ENCODE measurements at regions not wholly inside any gene's neighbourhood (a gene's known extent, or its start where the extent isn't known, plus 50 kb on each side); places are given as distances from the start of the nearest gene placed in this dataset.
"Not testable (repeated sequence)": the region's sequence is repeated elsewhere in the genome, so short reads cannot be mapped to it uniquely, and the experiment has no call there.

DNA sequence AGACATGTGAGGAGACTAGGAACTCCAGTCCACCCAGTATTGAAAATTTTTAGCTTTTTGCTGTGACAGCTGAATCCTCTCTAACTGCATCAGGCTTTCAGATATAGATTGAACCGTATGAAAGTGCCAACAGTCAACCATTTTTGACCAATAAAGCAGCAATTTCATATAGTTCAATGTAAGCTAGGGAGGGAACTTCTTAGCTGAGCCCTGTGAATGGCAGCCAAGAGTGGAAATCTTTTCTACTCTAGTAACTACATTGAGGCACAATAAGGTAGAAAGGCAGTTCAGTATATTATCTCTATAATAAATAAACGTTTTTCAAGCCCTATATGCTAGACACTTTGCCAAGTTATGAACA lies 96.3 kb upstream of the TANK start:
- TF ChIP-seq Cebpa-rat (IDR thresholded peaks at IDR 0.05): no peak
- Histone ChIP-seq H3K27me3 (no peaks in the 10 kb centered on the region), H3K36me3 (no peaks in the 10 kb centered on the region), H3K27ac (no peak overlapping the region), H3K4me2 (no peak overlapping the region), H3K4me1 (peaks cover 0 to 11% (median 8%) of the 10 kb centered on the region in 10 experiments; a peak in 15 of 20 replicates), H3K9ac (no peak overlapping the region), H3K9me3 (replicated peaks in 1 of 11) (no peaks in the 10 kb centered on the region), H3K4me3 (no peak overlapping the region), H4K20me1 (no peaks in the 10 kb centered on the region)

DNA sequence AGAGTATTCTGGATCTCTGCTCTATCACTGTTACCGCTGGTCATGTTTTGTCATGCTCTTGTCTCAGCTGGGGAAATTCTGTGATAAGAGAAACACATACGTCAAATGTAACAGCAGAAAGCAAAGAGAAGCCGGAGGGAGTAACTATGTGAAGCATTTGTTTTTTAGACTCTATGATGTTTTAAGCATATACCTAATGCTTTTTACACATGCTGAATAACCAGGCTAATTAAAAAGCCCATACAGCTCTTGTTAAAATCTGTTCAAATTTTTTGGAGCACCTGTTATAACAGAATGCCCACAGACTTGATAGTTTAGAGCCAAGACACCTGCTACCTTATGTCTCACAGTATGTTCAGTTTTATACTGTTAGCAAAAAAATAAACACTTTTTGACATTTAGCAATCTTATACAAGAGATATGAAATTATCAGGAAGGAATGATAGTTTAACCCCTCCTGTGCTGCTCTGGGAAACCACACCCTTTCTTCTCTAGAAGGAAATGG lies 92.3 kb upstream of the TANK start:
- H3K9ac ChIP-seq: no peak overlapping the region
- TF ChIP-seq Cebpa-rat (IDR thresholded peaks at IDR 0.05): no peak
- H4K20me1 ChIP-seq: no peaks in the 10 kb centered on the region
- H3K27ac ChIP-seq: no peak overlapping the region
- H3K36me3 ChIP-seq: no peaks in the 10 kb centered on the region
- no peaks in the 10 kb centered on the region for H3K9me3 ChIP-seq (replicated peaks in 1 of 11)
- peak overlapping the region in 8 of 11 experiments; percentile 3 to 50 (median 27); a peak in 8 of 22 replicates for H3K4me2 ChIP-seq
- no peaks in the 10 kb centered on the region for H3K27me3 ChIP-seq
- H3K4me1 ChIP-seq: peaks cover 0 to 11% (median 8%) of the 10 kb centered on the region in 10 experiments; a peak in 15 of 20 replicates
- H3K4me3 ChIP-seq: no peak overlapping the region

DNA sequence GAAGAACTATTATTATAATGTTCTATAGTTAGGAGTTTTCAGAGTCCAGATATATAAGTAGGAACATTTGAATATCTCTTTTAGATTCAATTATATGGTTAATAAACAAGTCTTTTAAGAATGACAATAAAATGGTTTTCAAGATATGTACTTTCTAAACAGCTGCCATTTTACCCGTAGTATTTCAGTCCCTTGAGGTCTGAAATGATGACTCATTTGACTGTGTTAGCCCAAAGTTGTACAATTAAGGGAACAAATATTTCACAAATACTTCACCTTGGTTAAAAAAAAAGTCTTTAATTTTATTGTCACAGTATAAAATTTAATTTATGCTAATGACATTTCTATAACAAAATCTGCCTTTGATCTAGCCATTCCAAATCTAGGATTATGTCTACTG lies 91.6 kb upstream of the TANK start:
- Histone ChIP-seq H3K4me2 (peak overlapping the region in 6 of 11 experiments; percentile 6 to 50 (median 28); a peak in 7 of 22 replicates), H3K4me3 (no peak overlapping the region), H3K9me3 (replicated peaks in 1 of 11) (no peaks in the 10 kb centered on the region), H3K36me3 (no peaks in the 10 kb centered on the region), H4K20me1 (no peaks in the 10 kb centered on the region), H3K27me3 (no peaks in the 10 kb centered on the region), H3K4me1 (peaks cover 0 to 11% (median 8%) of the 10 kb centered on the region in 10 experiments; a peak in 15 of 20 replicates), H3K27ac (peak overlapping the region in 1 of 11 experiments; percentile 11; a peak in 1 of 22 replicates), H3K9ac (no peak overlapping the region)
- no peak for TF ChIP-seq Cebpa-rat (IDR thresholded peaks at IDR 0.05)

DNA sequence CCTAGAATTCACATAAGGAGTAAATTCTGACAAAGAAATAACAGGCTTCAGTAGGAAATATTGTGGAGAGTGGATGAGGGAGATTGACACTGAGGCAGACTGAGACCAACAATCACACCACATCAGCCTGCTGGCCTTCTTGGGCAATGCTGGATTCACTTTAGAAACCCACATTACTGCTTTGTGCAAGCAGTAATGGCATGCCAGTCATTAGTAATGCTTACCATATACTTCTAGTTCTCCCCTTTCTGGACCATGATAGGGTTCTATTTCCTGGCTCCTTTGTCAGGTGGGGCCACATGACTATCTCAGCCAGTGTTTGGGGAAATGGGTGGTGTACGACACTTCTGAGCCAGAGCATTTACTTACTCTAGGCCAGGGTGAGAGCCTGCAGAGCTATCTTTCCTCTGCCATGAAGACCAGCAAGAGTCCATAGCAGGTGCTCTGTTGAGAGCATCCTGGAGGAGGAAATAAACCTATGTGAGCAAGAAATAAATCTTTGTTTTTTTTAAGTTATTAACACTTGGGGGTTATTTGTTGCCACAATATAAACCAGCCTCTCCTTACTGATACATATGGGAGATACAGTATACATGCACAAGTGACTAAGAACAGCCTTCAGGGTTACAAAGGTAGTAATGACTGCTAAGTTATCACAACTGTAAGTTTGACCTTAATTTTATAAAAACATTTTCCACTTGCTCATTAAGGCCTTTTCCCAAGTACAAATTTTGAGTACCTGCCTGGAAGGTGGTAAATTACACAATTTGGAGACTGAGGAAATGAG lies 89.3 kb upstream of the TANK start:
- H3K36me3 ChIP-seq: no peaks in the 10 kb centered on the region
- no peaks in the 10 kb centered on the region for H4K20me1 ChIP-seq
- no peak overlapping the region for H3K4me3 ChIP-seq
- no peak overlapping the region for H3K4me2 ChIP-seq
- no peaks in the 10 kb centered on the region for H3K9me3 ChIP-seq (replicated peaks in 1 of 11)
- no peak overlapping the region for H3K27ac ChIP-seq
- no peak overlapping the region for H3K9ac ChIP-seq
- H3K4me1 ChIP-seq: peaks cover 0 to 11% (median 8%) of the 10 kb centered on the region in 10 experiments; a peak in 15 of 20 replicates
- no peaks in the 10 kb centered on the region for H3K27me3 ChIP-seq
- TF ChIP-seq Cebpa-rat (IDR thresholded peaks at IDR 0.05): no peak

DNA sequence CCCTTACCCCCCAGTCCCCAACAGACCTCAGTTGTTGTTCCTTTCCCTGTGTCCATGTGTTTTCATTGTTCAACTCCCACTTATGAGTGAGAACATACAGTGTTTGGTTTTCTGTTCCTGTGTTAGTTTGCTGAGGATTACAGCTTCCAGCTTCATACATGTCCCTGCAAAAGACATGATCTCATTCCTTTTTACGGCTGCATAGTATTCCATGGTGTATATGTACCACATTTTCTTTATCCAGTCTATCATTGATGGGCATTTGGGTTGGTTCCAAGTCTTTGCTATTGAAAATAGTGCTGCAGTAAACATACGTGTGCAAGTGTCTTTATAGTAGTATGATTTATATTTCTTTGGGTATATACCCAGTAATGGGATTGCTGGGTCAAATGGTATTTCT lies 87.8 kb upstream of the TANK start:
- H3K36me3 ChIP-seq, H3K4me3 ChIP-seq: not testable (repeated sequence)

DNA sequence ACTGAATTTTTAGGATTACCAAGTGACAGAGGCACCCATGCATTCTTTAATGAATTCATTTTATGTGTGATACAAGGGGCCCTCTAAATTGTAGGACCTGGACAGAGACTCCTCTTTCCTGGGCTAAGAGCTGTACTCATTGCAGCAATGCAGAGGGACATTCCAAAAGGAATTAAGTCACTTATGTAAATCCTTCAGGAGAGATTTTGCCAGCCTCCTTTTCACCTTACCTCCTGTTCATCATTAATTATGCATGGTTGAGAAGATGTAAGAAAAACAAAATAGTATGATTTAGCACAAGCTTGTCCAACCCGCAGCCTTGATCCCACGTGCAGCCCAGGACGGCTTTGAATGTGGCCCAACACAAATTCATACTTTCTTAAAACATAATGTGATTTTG lies 84.5 kb upstream of the TANK start:
- no peak overlapping the region for H3K9ac ChIP-seq
- H3K4me3 ChIP-seq: no peak overlapping the region
- no peaks in the 10 kb centered on the region for H4K20me1 ChIP-seq
- no peaks in the 10 kb centered on the region for H3K9me3 ChIP-seq (replicated peaks in 1 of 11)
- no peaks in the 10 kb centered on the region for H3K36me3 ChIP-seq
- no peak overlapping the region for H3K4me2 ChIP-seq
- no peaks in the 10 kb centered on the region for H3K27me3 ChIP-seq
- no peak overlapping the region for H3K27ac ChIP-seq
- H3K4me1 ChIP-seq: peaks cover 18 to 33% (median 21%) of the 10 kb centered on the region in 10 experiments
- no peak for TF ChIP-seq Cebpa-rat (IDR thresholded peaks at IDR 0.05)

More for the DNA sequence above, 87.8 kb upstream of the TANK start:
- not testable (repeated sequence) for H3K9ac ChIP-seq; H3K27me3 ChIP-seq; H4K20me1 ChIP-seq; H3K27ac ChIP-seq; H3K4me2 ChIP-seq; H3K9me3 ChIP-seq (replicated peaks in 1 of 11)
- peaks cover 7 to 24% (median 17%) of the 10 kb centered on the region in 10 experiments for H3K4me1 ChIP-seq

DNA sequence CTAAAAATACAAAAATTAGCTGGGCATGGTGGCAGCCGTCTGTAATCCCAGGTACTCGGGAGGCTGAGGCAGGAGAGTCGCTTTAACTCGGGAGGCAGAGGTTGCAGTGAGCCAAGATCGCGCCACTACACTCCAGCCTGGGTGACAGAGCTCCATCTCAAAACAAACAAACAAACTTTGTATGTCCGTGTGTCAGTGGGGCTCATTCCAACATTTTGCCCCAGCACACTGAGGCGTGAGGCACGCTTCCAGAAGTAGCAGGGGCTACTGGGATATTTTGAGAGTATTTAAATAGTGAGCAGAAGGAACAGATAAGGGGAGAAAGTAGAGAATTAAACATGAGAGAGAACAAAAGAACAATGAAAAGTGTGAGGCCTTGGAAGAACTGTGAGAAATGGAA lies 83.3 kb upstream of the TANK start:
- H4K20me1 ChIP-seq: no peaks in the 10 kb centered on the region
- H3K9ac ChIP-seq: peak overlapping the region in 5 of 11 experiments; percentile 42 to 78 (median 64); a peak in 9 of 22 replicates
- no peak overlapping the region for H3K4me3 ChIP-seq
- TF ChIP-seq Cebpa-rat (IDR thresholded peaks at IDR 0.05): no peak
- no peaks in the 10 kb centered on the region for H3K36me3 ChIP-seq
- H3K9me3 ChIP-seq (replicated peaks in 1 of 11): no peaks in the 10 kb centered on the region
- H3K27me3 ChIP-seq: no peaks in the 10 kb centered on the region
- peak overlapping the region; percentile 41 to 80 (median 61); a peak in 20 of 22 replicates for H3K4me2 ChIP-seq
- peaks cover 18 to 33% (median 21%) of the 10 kb centered on the region in 10 experiments for H3K4me1 ChIP-seq
- H3K27ac ChIP-seq: peak overlapping the region; percentile 15 to 91 (median 62); a peak in 20 of 22 replicates

DNA sequence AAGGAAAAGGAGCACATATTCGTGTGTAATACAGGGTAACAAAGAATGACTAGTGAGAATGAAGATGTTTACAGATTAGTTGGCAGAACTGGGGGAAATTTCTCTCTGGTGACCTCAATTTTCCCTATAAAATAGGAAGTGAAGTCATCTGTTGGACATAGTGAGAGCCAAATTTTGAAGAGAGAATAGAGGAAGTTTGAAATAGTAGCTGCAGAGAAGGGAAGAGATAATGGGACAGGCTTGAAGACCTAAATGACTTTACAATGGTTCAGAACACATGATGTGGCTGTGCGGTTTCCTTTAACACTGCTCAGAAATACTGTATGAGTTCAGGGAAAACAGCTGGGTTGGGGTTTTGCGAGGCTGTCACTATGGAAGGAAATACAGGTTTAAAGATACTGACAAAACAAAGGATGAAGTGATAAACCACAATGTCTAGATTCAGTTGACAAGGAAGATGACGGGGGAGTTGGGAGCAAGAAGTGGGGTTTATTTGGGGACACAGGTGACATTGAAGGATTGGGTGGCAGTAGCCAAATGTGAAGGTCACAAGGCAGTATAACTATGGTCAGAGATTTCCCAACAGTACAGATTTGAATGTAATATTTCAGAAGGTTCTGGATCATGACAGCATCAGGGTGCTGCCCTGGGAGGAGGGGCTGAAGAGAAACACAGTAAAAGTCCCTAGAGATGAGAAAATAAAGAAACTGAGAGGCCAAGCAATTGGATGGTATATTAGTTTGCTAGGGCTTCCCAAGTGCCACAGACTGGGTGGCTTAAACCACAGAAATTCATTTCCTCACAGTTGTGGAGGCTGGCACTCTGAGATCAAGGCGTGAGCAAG lies 82.6 kb upstream of the TANK start:
- no peak for TF ChIP-seq Cebpa-rat (IDR thresholded peaks at IDR 0.05)
- peak overlapping the region; percentile 41 to 80 (median 61) for H3K4me2 ChIP-seq
- peak overlapping the region in 6 of 11 experiments; percentile 3 to 79 (median 54); a peak in 9 of 22 replicates for H3K9ac ChIP-seq
- no peaks in the 10 kb centered on the region for H3K27me3 ChIP-seq
- H3K27ac ChIP-seq: peak overlapping the region; percentile 19 to 91 (median 62); a peak in 21 of 22 replicates
- peaks cover 18 to 33% (median 21%) of the 10 kb centered on the region in 10 experiments for H3K4me1 ChIP-seq
- no peaks in the 10 kb centered on the region for H3K9me3 ChIP-seq (replicated peaks in 1 of 11)
- H4K20me1 ChIP-seq: no peaks in the 10 kb centered on the region
- H3K4me3 ChIP-seq: no peak overlapping the region
- no peaks in the 10 kb centered on the region for H3K36me3 ChIP-seq

DNA sequence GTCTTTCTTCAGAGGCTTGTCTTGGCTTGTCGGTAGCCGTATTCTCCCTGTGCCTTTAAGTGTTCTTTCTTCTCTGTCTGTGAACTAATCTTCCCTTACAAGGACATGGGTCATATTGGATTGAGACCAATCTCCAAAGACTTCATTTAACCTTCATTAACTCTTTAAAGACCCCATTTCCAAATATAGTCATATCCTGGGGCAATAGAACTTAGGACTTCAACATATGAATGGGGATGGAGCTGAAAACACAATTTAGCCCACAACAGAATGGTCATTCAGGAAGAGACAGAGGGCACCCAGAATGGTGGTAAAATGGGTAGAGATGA lies 82.1 kb upstream of the TANK start:
- H3K4me1 ChIP-seq: peaks cover 18 to 33% (median 21%) of the 10 kb centered on the region in 10 experiments
- H3K9me3 ChIP-seq (replicated peaks in 1 of 11): no peaks in the 10 kb centered on the region
- no peak overlapping the region for H3K4me3 ChIP-seq
- H4K20me1 ChIP-seq: no peaks in the 10 kb centered on the region
- peak overlapping the region; percentile 19 to 91 (median 62); a peak in 20 of 22 replicates for H3K27ac ChIP-seq
- TF ChIP-seq Cebpa-rat (IDR thresholded peaks at IDR 0.05): no peak
- no peaks in the 10 kb centered on the region for H3K36me3 ChIP-seq
- peak overlapping the region in 5 of 11 experiments; percentile 3 to 79 (median 64); a peak in 8 of 22 replicates for H3K9ac ChIP-seq
- no peaks in the 10 kb centered on the region for H3K27me3 ChIP-seq
- H3K4me2 ChIP-seq: peak overlapping the region; percentile 41 to 80 (median 61)

Data from BLaER1 treated with 17β-estradiol and CSF1 and Interleukin-3, amounts not matched to agents 10 nM and 100 nM (cell line).